GM12892 (cell line): ENCODE measurements at regions not wholly inside any gene's neighbourhood (a gene's known extent, or its start where the extent isn't known, plus 50 kb on each side); places are given as distances from the start of the nearest gene placed in this dataset.

Experiments used
- POLR2A ChIP-seq: IDR thresholded peaks from 2 replicates; pipeline ENCODE4 v1.6.1; 2011; ENCODE audit warnings: low read depth, low read length, control low read depth
- POLR2AphosphoS5 ChIP-seq: IDR thresholded peaks from 2 replicates; pipeline ENCODE4 v1.6.1; 2011; ENCODE audit warnings: low read depth, low read length, control low read depth
- TAF1 ChIP-seq: IDR thresholded peaks from 2 replicates; pipeline ENCODE4 v1.6.1; 2011; ENCODE audit warnings: low read depth, mild to moderate bottlenecking, control low read depth, low read length, borderline replicate concordance

- TF ChIP-seq TAF1 (no peak), POLR2AphosphoS5 (no peak), POLR2A (no peak)
These were observed 1649.8 kb upstream of the PCDH10 start for GRCh38 chr4:131499141-131499873.
